ENCODE measurements at regions not wholly inside any gene's neighbourhood (a gene's known extent, or its start where the extent isn't known, plus 50 kb on each side); places are given as distances from the start of the nearest gene placed in this dataset.

- no peak for TF ChIP-seq CTCF (IDR thresholded peaks at IDR 0.05; ENCODE audit: low read depth, low read length)
- TF ChIP-seq POLR2A (IDR thresholded peaks at IDR 0.05; ENCODE audit: extremely low read depth, insufficient read length): no peak
- TF ChIP-seq, protein P1, sequence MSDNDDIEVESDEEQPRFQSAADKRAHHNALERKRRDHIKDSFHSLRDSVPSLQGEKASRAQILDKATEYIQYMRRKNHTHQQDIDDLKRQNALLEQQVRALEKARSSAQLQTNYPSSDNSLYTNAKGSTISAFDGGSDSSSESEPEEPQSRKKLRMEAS (IDR thresholded peaks at IDR 0.05; ENCODE audit: low read depth, low read length): no peak
Observed at GRCh38 chr13:42495255-42495654, 78.7 kb upstream of the TNFSF11 start.

Measured in NB4 (cell line).